GM23338 (cell line): ENCODE measurements at regions not wholly inside any gene's neighbourhood (a gene's known extent, or its start where the extent isn't known, plus 50 kb on each side); places are given as distances from the start of the nearest gene placed in this dataset.

Experiments used
- ATAC-seq: fragments of 200-7000 bp; cut with Tn5 transposase; 3 replicates; pipeline ENCODE4 v1.9.1; 2020
- DNase-seq: peaks from one replicate; pipeline ENCODE4 v3.0.0-alpha.2; 2015; ENCODE audit warnings: low spot score
- H2AFZ ChIP-seq: fragments of 200-600 bp; sonication (generic); 2 replicates; pipeline ENCODE4 v1.8.0; 2016; ENCODE audit warnings: antibody characterized with exemption, mild to moderate bottlenecking, moderate library complexity
- H3F3A ChIP-seq: fragments of 200-600 bp; sonication (generic); replicated peaks from 2 replicates; pipeline ENCODE4 v1.8.0; 2017; ENCODE audit warnings: antibody characterized with exemption, mixed run types, low read depth
- H3K27ac ChIP-seq: fragments of 200-600 bp; sonication (generic); 2 replicates; pipeline ENCODE4 v1.6.1; 2016; ENCODE audit warnings: low read depth
- H3K27me3 ChIP-seq: fragments of 200-600 bp; sonication (generic); 2 replicates; pipeline ENCODE4 v1.8.0; 2016; ENCODE audit warnings: mild to moderate bottlenecking, mixed run types, moderate library complexity; ENCODE audit not compliant: insufficient read depth
- H3K36me3 ChIP-seq: fragments of 200-600 bp; sonication (generic); 2 replicates; pipeline ENCODE4 v1.8.0; 2016; ENCODE audit warnings: mild to moderate bottlenecking; ENCODE audit not compliant: insufficient read depth
- H3K4me1 ChIP-seq: fragments of 200-600 bp; sonication (generic); 2 replicates; pipeline ENCODE4 v1.8.0; 2016; ENCODE audit warnings: mild to moderate bottlenecking, moderate library complexity; ENCODE audit not compliant: insufficient read depth
- H3K4me2 ChIP-seq: fragments of 200-600 bp; sonication (generic); 2 replicates; pipeline ENCODE4 v1.7.1; 2017; ENCODE audit warnings: mixed run types
- H3K4me3 ChIP-seq: fragments of 200-600 bp; sonication (generic); 2 replicates; pipeline ENCODE4 v1.6.1; 2016; ENCODE audit warnings: mixed run types
- H3K79me2 ChIP-seq: fragments of 200-600 bp; sonication (generic); replicated peaks from 2 replicates; pipeline ENCODE4 v1.8.0; 2017; ENCODE audit warnings: mild to moderate bottlenecking; ENCODE audit not compliant: insufficient read depth
- H3K9me2 ChIP-seq: fragments of 200-600 bp; sonication (generic); 2 replicates; pipeline ENCODE4 v1.8.0; 2017; ENCODE audit not compliant: insufficient read depth
- H4K20me1 ChIP-seq: fragments of 200-600 bp; sonication (generic); replicated peaks from 2 replicates; pipeline ENCODE4 v1.8.0; 2017; ENCODE audit warnings: mild to moderate bottlenecking; ENCODE audit not compliant: insufficient read depth
- H3K27ac Mint-ChIP-seq: 2 replicates; pipeline ENCODE4 v1.8.0; 2020; ENCODE audit warnings: inconsistent platforms, mild to moderate bottlenecking, moderate library complexity, mixed read lengths
- H3K27me3 Mint-ChIP-seq: 3 replicates; pipeline ENCODE4 v1.8.0; 2022; ENCODE audit warnings: low read depth, mild to moderate bottlenecking, moderate library complexity, mixed read lengths, inconsistent platforms; ENCODE audit not compliant: insufficient read depth, poor library complexity
- H3K36me3 Mint-ChIP-seq: 3 replicates; pipeline ENCODE4 v1.8.0; 2021; ENCODE audit warnings: low read depth, mild to moderate bottlenecking, inconsistent platforms, moderate library complexity, mixed read lengths
- H3K4me1 Mint-ChIP-seq: 3 replicates; pipeline ENCODE4 v1.8.0; 2020; ENCODE audit warnings: mild to moderate bottlenecking, inconsistent platforms, mixed read lengths
- H3K4me3 Mint-ChIP-seq: 3 replicates; pipeline ENCODE4 v1.8.0; 2021; ENCODE audit warnings: moderate library complexity, mild to moderate bottlenecking, inconsistent platforms, mixed read lengths
- H3K9me3 Mint-ChIP-seq: 3 replicates; pipeline ENCODE4 v1.8.0; 2020; ENCODE audit warnings: moderate library complexity, mild to moderate bottlenecking, inconsistent platforms, mixed read lengths
- CREB1 ChIP-seq: fragments of 250-450 bp; sonication (Bioruptor Pico); IDR thresholded peaks from 2 replicates; pipeline ENCODE4 v1.5.0; 2020; ENCODE audit warnings: low read depth, mild to moderate bottlenecking, moderate library complexity
- EZH2 ChIP-seq: fragments of 200-600 bp; sonication (generic); IDR thresholded peaks from one replicate; pipeline ENCODE4 v1.8.0; 2017; ENCODE audit warnings: antibody characterized with exemption, mild to moderate bottlenecking, low read depth; ENCODE audit not compliant: unreplicated experiment
- EZH2phosphoT487 ChIP-seq: fragments of 200-600 bp; sonication (generic); IDR thresholded peaks from one replicate; pipeline ENCODE4 v1.8.1; 2018; ENCODE audit warnings: antibody characterized with exemption; ENCODE audit not compliant: unreplicated experiment
- JUNB ChIP-seq: IDR thresholded peaks from one replicate; pipeline ENCODE4 v1.6.1; 2016; ENCODE audit warnings: antibody characterized with exemption; ENCODE audit not compliant: unreplicated experiment
- NANOG ChIP-seq: IDR thresholded peaks from 2 replicates; pipeline ENCODE4 v1.6.1; 2016; ENCODE audit warnings: antibody characterized with exemption, borderline replicate concordance
- POLR2AphosphoS5 ChIP-seq: IDR thresholded peaks from 2 replicates; pipeline ENCODE4 v1.6.1; 2016; ENCODE audit warnings: antibody characterized with exemption, low read depth
- STAT1 ChIP-seq: IDR thresholded peaks from one replicate; pipeline ENCODE4 v1.6.1; 2016; ENCODE audit warnings: antibody characterized with exemption; ENCODE audit not compliant: unreplicated experiment
- ZNF114 ChIP-seq: fragments of 250-450 bp; sonication (Bioruptor Pico); IDR thresholded peaks from 2 replicates; pipeline ENCODE4 v1.5.0; 2020; ENCODE audit warnings: mild to moderate bottlenecking, moderate library complexity
- ZNF331 ChIP-seq: fragments of 250-450 bp; sonication (Bioruptor Pico); IDR thresholded peaks from 2 replicates; pipeline ENCODE4 v1.5.0; 2020; ENCODE audit warnings: low read depth, mild to moderate bottlenecking, moderate library complexity
- TF ChIP-seq, protein P1 (sequence below): fragments of 250-450 bp; sonication (Bioruptor Pico); IDR thresholded peaks from 2 replicates; pipeline ENCODE4 v1.5.0; 2020; ENCODE audit warnings: mild to moderate bottlenecking, moderate library complexity
- TF ChIP-seq, protein P2 (sequence below): IDR thresholded peaks from one replicate; pipeline ENCODE4 v1.6.1; 2018; ENCODE audit warnings: antibody characterized with exemption; ENCODE audit not compliant: unreplicated experiment
- TF ChIP-seq, protein P3 (sequence below), 2 experiments: fragments of 200-600 bp in 1 of 2; sonication (generic) in 1 of 2; conservative IDR thresholded peaks; 2 replicates each; pipeline versions ENCODE4 v1.5.1 to v1.6.1; 2016 to 2017; ENCODE audit warnings: antibody characterized with exemption in 2 of 2, low read depth in 2 of 2, mild to moderate bottlenecking in 2 of 2, moderate library complexity in 1 of 2
- TF ChIP-seq, protein P4 (sequence below): IDR thresholded peaks from 2 replicates; pipeline ENCODE4 v1.6.1; 2016; ENCODE audit warnings: antibody characterized with exemption

- TF ChIP-seq EZH2: no peak
- no peak for TF ChIP-seq CREB1
- no peak for TF ChIP-seq POLR2AphosphoS5
- no peak for TF ChIP-seq ZNF331
- TF ChIP-seq, protein P1, sequence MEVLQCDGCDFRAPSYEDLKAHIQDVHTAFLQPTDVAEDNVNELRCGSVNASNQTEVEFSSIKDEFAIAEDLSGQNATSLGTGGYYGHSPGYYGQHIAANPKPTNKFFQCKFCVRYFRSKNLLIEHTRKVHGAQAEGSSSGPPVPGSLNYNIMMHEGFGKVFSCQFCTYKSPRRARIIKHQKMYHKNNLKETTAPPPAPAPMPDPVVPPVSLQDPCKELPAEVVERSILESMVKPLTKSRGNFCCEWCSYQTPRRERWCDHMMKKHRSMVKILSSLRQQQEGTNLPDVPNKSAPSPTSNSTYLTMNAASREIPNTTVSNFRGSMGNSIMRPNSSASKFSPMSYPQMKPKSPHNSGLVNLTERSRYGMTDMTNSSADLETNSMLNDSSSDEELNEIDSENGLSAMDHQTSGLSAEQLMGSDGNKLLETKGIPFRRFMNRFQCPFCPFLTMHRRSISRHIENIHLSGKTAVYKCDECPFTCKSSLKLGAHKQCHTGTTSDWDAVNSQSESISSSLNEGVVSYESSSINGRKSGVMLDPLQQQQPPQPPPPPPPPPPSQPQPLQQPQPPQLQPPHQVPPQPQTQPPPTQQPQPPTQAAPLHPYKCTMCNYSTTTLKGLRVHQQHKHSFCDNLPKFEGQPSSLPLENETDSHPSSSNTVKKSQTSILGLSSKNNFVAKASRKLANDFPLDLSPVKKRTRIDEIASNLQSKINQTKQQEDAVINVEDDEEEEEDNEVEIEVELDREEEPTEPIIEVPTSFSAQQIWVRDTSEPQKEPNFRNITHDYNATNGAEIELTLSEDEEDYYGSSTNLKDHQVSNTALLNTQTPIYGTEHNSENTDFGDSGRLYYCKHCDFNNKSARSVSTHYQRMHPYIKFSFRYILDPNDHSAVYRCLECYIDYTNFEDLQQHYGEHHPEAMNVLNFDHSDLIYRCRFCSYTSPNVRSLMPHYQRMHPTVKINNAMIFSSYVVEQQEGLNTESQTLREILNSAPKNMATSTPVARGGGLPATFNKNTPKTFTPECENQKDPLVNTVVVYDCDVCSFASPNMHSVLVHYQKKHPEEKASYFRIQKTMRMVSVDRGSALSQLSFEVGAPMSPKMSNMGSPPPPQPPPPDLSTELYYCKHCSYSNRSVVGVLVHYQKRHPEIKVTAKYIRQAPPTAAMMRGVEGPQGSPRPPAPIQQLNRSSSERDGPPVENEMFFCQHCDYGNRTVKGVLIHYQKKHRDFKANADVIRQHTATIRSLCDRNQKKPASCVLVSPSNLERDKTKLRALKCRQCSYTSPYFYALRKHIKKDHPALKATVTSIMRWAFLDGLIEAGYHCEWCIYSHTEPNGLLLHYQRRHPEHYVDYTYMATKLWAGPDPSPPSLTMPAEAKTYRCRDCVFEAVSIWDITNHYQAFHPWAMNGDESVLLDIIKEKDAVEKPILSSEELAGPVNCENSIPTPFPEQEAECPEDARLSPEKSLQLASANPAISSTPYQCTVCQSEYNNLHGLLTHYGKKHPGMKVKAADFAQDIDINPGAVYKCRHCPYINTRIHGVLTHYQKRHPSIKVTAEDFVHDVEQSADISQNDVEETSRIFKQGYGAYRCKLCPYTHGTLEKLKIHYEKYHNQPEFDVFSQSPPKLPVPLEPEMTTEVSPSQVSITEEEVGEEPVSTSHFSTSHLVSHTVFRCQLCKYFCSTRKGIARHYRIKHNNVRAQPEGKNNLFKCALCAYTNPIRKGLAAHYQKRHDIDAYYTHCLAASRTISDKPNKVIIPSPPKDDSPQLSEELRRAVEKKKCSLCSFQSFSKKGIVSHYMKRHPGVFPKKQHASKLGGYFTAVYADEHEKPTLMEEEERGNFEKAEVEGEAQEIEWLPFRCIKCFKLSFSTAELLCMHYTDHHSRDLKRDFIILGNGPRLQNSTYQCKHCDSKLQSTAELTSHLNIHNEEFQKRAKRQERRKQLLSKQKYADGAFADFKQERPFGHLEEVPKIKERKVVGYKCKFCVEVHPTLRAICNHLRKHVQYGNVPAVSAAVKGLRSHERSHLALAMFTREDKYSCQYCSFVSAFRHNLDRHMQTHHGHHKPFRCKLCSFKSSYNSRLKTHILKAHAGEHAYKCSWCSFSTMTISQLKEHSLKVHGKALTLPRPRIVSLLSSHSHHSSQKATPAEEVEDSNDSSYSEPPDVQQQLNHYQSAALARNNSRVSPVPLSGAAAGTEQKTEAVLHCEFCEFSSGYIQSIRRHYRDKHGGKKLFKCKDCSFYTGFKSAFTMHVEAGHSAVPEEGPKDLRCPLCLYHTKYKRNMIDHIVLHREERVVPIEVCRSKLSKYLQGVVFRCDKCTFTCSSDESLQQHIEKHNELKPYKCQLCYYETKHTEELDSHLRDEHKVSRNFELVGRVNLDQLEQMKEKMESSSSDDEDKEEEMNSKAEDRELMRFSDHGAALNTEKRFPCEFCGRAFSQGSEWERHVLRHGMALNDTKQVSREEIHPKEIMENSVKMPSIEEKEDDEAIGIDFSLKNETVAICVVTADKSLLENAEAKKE (CRISPR knock-in tag): no peak
- TF ChIP-seq, protein P2, sequence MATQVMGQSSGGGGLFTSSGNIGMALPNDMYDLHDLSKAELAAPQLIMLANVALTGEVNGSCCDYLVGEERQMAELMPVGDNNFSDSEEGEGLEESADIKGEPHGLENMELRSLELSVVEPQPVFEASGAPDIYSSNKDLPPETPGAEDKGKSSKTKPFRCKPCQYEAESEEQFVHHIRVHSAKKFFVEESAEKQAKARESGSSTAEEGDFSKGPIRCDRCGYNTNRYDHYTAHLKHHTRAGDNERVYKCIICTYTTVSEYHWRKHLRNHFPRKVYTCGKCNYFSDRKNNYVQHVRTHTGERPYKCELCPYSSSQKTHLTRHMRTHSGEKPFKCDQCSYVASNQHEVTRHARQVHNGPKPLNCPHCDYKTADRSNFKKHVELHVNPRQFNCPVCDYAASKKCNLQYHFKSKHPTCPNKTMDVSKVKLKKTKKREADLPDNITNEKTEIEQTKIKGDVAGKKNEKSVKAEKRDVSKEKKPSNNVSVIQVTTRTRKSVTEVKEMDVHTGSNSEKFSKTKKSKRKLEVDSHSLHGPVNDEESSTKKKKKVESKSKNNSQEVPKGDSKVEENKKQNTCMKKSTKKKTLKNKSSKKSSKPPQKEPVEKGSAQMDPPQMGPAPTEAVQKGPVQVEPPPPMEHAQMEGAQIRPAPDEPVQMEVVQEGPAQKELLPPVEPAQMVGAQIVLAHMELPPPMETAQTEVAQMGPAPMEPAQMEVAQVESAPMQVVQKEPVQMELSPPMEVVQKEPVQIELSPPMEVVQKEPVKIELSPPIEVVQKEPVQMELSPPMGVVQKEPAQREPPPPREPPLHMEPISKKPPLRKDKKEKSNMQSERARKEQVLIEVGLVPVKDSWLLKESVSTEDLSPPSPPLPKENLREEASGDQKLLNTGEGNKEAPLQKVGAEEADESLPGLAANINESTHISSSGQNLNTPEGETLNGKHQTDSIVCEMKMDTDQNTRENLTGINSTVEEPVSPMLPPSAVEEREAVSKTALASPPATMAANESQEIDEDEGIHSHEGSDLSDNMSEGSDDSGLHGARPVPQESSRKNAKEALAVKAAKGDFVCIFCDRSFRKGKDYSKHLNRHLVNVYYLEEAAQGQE: no peak
- TF ChIP-seq STAT1: no peak
- TF ChIP-seq EZH2phosphoT487: no peak
- TF ChIP-seq, protein P3, sequence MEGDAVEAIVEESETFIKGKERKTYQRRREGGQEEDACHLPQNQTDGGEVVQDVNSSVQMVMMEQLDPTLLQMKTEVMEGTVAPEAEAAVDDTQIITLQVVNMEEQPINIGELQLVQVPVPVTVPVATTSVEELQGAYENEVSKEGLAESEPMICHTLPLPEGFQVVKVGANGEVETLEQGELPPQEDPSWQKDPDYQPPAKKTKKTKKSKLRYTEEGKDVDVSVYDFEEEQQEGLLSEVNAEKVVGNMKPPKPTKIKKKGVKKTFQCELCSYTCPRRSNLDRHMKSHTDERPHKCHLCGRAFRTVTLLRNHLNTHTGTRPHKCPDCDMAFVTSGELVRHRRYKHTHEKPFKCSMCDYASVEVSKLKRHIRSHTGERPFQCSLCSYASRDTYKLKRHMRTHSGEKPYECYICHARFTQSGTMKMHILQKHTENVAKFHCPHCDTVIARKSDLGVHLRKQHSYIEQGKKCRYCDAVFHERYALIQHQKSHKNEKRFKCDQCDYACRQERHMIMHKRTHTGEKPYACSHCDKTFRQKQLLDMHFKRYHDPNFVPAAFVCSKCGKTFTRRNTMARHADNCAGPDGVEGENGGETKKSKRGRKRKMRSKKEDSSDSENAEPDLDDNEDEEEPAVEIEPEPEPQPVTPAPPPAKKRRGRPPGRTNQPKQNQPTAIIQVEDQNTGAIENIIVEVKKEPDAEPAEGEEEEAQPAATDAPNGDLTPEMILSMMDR (conservative IDR thresholded peaks at IDR 0.05; ENCODE audit: low read depth in 2 of 2): no peak
- no peak for TF ChIP-seq JUNB
- TF ChIP-seq NANOG: no peak
- TF ChIP-seq ZNF114 (CRISPR knock-in tag): no peak
- TF ChIP-seq, protein P4, sequence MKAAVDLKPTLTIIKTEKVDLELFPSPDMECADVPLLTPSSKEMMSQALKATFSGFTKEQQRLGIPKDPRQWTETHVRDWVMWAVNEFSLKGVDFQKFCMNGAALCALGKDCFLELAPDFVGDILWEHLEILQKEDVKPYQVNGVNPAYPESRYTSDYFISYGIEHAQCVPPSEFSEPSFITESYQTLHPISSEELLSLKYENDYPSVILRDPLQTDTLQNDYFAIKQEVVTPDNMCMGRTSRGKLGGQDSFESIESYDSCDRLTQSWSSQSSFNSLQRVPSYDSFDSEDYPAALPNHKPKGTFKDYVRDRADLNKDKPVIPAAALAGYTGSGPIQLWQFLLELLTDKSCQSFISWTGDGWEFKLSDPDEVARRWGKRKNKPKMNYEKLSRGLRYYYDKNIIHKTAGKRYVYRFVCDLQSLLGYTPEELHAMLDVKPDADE: no peak
- Histone ChIP-seq H3K79me2 (no peaks in the 10 kb centered on the region), H3K4me2 (no peak overlapping the region), H3K27me3 (no peaks in the 10 kb centered on the region), H3K9me2 (peaks cover 11% of the 10 kb centered on the region), H2AFZ (no peak overlapping the region), H3K4me3 (no peak overlapping the region), H3F3A (no peaks in the 10 kb centered on the region), H3K36me3 (peaks cover 5% of the 10 kb centered on the region; the same call in 1 of the 2 replicates), H4K20me1 (no peaks in the 10 kb centered on the region), H3K4me1 (no peaks in the 10 kb centered on the region), H3K27ac (no peak overlapping the region)
- Mint-ChIP-seq H3K9me3 (peaks cover 15% of the 10 kb centered on the region; the same call in 2 of the 3 replicates), H3K36me3 (no peaks in the 10 kb centered on the region; the same call in 2 of the 3 replicates), H3K27ac (no peak overlapping the region), H3K4me3 (no peak overlapping the region), H3K27me3 (no peaks in the 10 kb centered on the region), H3K4me1 (no peaks in the 10 kb centered on the region)
- DNase-seq (no peak), ATAC-seq (no peak)
These were observed 157.0 kb upstream of the SVIL start for GRCh38 chr10:29791773-29792172.
